H1 (cell line): ENCODE measurements at regions not wholly inside any gene's neighbourhood (a gene's known extent, or its start where the extent isn't known, plus 50 kb on each side); places are given as distances from the start of the nearest gene placed in this dataset.

ENCODE experiments used
- CTCF ChIA-PET: fragments of 300-600 bp; sonication (Branson Sonifier 250); formaldehyde crosslinking; loops from one replicate; lab custom pipeline; 2021; ENCODE audit not compliant: partially characterized antibody; lab: Charles Lee
- POLR2A ChIA-PET: fragments of 300-600 bp; sonication (Branson Sonifier 250); formaldehyde crosslinking; loops from one replicate; lab custom pipeline; 2021; ENCODE audit warnings: inconsistent platforms; ENCODE audit not compliant: partially characterized antibody; lab: Charles Lee
- DNase-seq, 2 experiments: peaks; one replicate each; pipeline versions ENCODE4 v3.0.0 to v3.0.0-alpha.2; 2010 to 2022; ENCODE audit warnings: low spot score in 2 of 2, low read depth in 1 of 2, mixed read lengths in 1 of 2
- FAIRE-seq: peaks from 2 replicates; lab custom pipeline; 2011; peaks lifted over from hg19 to GRCh38; lab: Jason Lieb, UNC
- H2AFZ ChIP-seq: 2 replicates; pipeline ENCODE4 v1.8.1; 2012; ENCODE audit warnings: low read length, inconsistent platforms
- H2AK5ac ChIP-seq: 2 replicates; pipeline ENCODE4 v1.6.1; 2013; ENCODE audit warnings: low read depth, low read length
- H2BK120ac ChIP-seq: replicated peaks from 2 replicates; pipeline ENCODE3; 2013; ENCODE audit warnings: low read depth, low read length, inconsistent platforms
- H2BK12ac ChIP-seq: 2 replicates; pipeline ENCODE4 v1.6.1; 2013; ENCODE audit warnings: low read depth, low read length
- H2BK15ac ChIP-seq: 2 replicates; pipeline ENCODE4 v1.6.1; 2013; ENCODE audit warnings: low read length
- H2BK20ac ChIP-seq: 2 replicates; pipeline ENCODE4 v1.6.1; 2013; ENCODE audit warnings: low read length
- H2BK5ac ChIP-seq: 2 replicates; pipeline ENCODE4 v1.6.1; 2013; ENCODE audit warnings: low read depth, low read length
- H3K14ac ChIP-seq: 2 replicates; pipeline ENCODE4 v1.6.1; 2013; ENCODE audit warnings: inconsistent platforms; ENCODE audit not compliant: insufficient read length
- H3K18ac ChIP-seq: 2 replicates; pipeline ENCODE4 v1.6.1; 2013; ENCODE audit warnings: low read length; ENCODE audit errors: extremely low read depth
- H3K23ac ChIP-seq: 2 replicates; pipeline ENCODE4 v1.6.1; 2013; ENCODE audit warnings: inconsistent platforms; ENCODE audit not compliant: insufficient read length
- H3K23me2 ChIP-seq: 2 replicates; pipeline ENCODE4 v1.6.1; 2013; ENCODE audit warnings: low read depth, low read length
- H3K27ac ChIP-seq: 2 replicates; pipeline ENCODE4 v1.6.1; 2011; ENCODE audit warnings: low read depth, low read length, inconsistent platforms
- H3K27me3 ChIP-seq, 4 experiments: replicated peaks in 1 of 4; 1 replicate in 1 of 4; 2 replicates in 3 of 4; pipeline versions ENCODE4 v1.6.1 to v1.8.1; 2011 to 2013; ENCODE audit warnings: low read length in 3 of 4, mild to moderate bottlenecking in 3 of 4, inconsistent platforms in 2 of 4, mixed read lengths in 2 of 4, moderate library complexity in 1 of 4; ENCODE audit not compliant: control insufficient read depth in 3 of 4, insufficient read depth in 3 of 4; ENCODE audit errors: extremely low read depth in 1 of 4
- H3K36me3 ChIP-seq, 4 experiments: 2 replicates each; pipeline versions ENCODE4 v1.6.1 to v1.8.1; 2011 to 2013; ENCODE audit warnings: mild to moderate bottlenecking in 4 of 4, low read length in 3 of 4, moderate library complexity in 2 of 4, control low read depth in 1 of 4, inconsistent platforms in 1 of 4; ENCODE audit not compliant: insufficient read depth in 4 of 4, control insufficient read depth in 2 of 4
- H3K4ac ChIP-seq: replicated peaks from 2 replicates; pipeline ENCODE3; 2013; ENCODE audit warnings: low read length, low read depth, mixed read lengths, inconsistent platforms; ENCODE audit not compliant: insufficient read length
- H3K4me1 ChIP-seq, 4 experiments: replicated peaks in 1 of 4; 1 replicate in 1 of 4; 2 replicates in 3 of 4; pipeline versions ENCODE4 v1.6.1 to v1.8.1; 2011 to 2013; ENCODE audit warnings: low read length in 3 of 4, inconsistent platforms in 2 of 4, mixed read lengths in 1 of 4; ENCODE audit not compliant: insufficient read depth in 4 of 4, control insufficient read depth in 3 of 4
- H3K4me2 ChIP-seq, 2 experiments: 2 replicates each; pipeline versions ENCODE4 v1.6.1 to v1.8.1; 2011 to 2013; ENCODE audit warnings: low read depth in 2 of 2, low read length in 2 of 2, control low read depth in 1 of 2, inconsistent platforms in 1 of 2, mild to moderate bottlenecking in 1 of 2; ENCODE audit not compliant: insufficient read depth in 1 of 2
- H3K4me3 ChIP-seq, 4 experiments: fragments of 200-600, 300-600 bp in 1 of 4; sonication (generic), shearing (Covaris generic), sonication (Bioruptor Twin) in 1 of 4; 2 replicates each; pipeline versions ENCODE4 v1.5.1 to v1.8.1; 2011 to 2016; ENCODE audit warnings: low read length in 4 of 4, low read depth in 3 of 4, control low read depth in 2 of 4, inconsistent platforms in 2 of 4, mild to moderate bottlenecking in 2 of 4, mixed read lengths in 1 of 4, moderate library complexity in 1 of 4; ENCODE audit not compliant: insufficient read depth in 2 of 4; ENCODE audit errors: extremely low read depth in 1 of 4
- H3K56ac ChIP-seq: replicated peaks from 2 replicates; pipeline ENCODE3; 2013; ENCODE audit warnings: low read depth, mild to moderate bottlenecking, mixed read lengths, low read length, inconsistent platforms; ENCODE audit not compliant: insufficient read length
- H3K79me1 ChIP-seq: 2 replicates; pipeline ENCODE4 v1.6.1; 2013; ENCODE audit warnings: low read depth, low read length, control low read depth
- H3K79me2 ChIP-seq, 2 experiments: 2 replicates each; pipeline versions ENCODE4 v1.6.1 to v1.8.1; 2012 to 2013; ENCODE audit warnings: low read length in 2 of 2, mild to moderate bottlenecking in 2 of 2, inconsistent platforms in 1 of 2; ENCODE audit not compliant: insufficient read depth in 2 of 2, control insufficient read depth in 1 of 2
- H3K9ac ChIP-seq, 4 experiments: replicated peaks in 1 of 4; 1 replicate in 1 of 4; 2 replicates in 3 of 4; pipeline versions ENCODE4 v1.6.1 to v1.8.1; 2011 to 2013; ENCODE audit warnings: low read depth in 3 of 4, low read length in 3 of 4, control low read depth in 2 of 4, mild to moderate bottlenecking in 2 of 4, moderate library complexity in 2 of 4, inconsistent platforms in 1 of 4; ENCODE audit errors: extremely low read depth in 1 of 4
- H3K9me3 ChIP-seq, 2 experiments: 2 replicates each; pipeline versions ENCODE4 v1.6.1 to v1.8.1; 2012 to 2013; ENCODE audit warnings: mild to moderate bottlenecking in 2 of 2, moderate library complexity in 2 of 2, control low read depth in 1 of 2, inconsistent platforms in 1 of 2, low read depth in 1 of 2, low read length in 1 of 2, mixed read lengths in 1 of 2; ENCODE audit not compliant: insufficient read depth in 2 of 2
- H4K20me1 ChIP-seq, 2 experiments: replicated peaks in 1 of 2; 2 replicates each; pipeline versions ENCODE3 to v1.8.1; 2011 to 2013; ENCODE audit warnings: inconsistent platforms in 2 of 2, low read length in 2 of 2, mild to moderate bottlenecking in 1 of 2; ENCODE audit not compliant: insufficient read depth in 2 of 2, control insufficient read depth in 1 of 2
- H4K5ac ChIP-seq: 2 replicates; pipeline ENCODE4 v1.6.1; 2013; ENCODE audit warnings: low read length, low read depth, mixed read lengths, inconsistent platforms; ENCODE audit not compliant: insufficient read length
- H4K8ac ChIP-seq: 2 replicates; pipeline ENCODE4 v1.8.0; 2013; ENCODE audit warnings: mild to moderate bottlenecking, moderate library complexity, low read length, inconsistent platforms; ENCODE audit not compliant: insufficient read depth; ENCODE audit errors: extremely low read depth
- H4K91ac ChIP-seq: replicated peaks from 2 replicates; pipeline ENCODE3; 2013; ENCODE audit warnings: low read length, mixed read lengths, inconsistent platforms; ENCODE audit not compliant: insufficient read length
- BRCA1 ChIP-seq: IDR thresholded peaks from 2 replicates; pipeline ENCODE4 v1.6.1; 2012; ENCODE audit warnings: low read depth, low read length, improper control_type of control experiment
- SIRT6 ChIP-seq: IDR thresholded peaks from one replicate; pipeline ENCODE4 v1.7.1; 2012; ENCODE audit warnings: low read length, inconsistent platforms
- TAF7 ChIP-seq: optimal IDR thresholded peaks from 2 replicates; pipeline ENCODE3; 2011; ENCODE audit warnings: low read depth, mild to moderate bottlenecking, inconsistent platforms, low read length, moderate library complexity, borderline replicate concordance
- WGBS, 2 experiments: shearing (Covaris generic) in 1 of 2; methylation state at CpG; one replicate each; pipeline versions ENCODE4 v1.1.6 to v1.1.7; 2013 to 2015; ENCODE audit warnings: low lambda C conversion rate in 2 of 2, mixed read lengths in 2 of 2, inconsistent platforms in 1 of 2, low coverage in 1 of 2, missing lambda C conversion rate in 1 of 2; ENCODE audit not compliant: insufficient replicate concordance in 2 of 2, insufficient coverage in 1 of 2, insufficient read length in 1 of 2; ENCODE audit errors: extremely low coverage in 1 of 2, missing lambda C conversion rate in 1 of 2; 5-methylcytosine and 5-hydroxymethylcytosine counted together

DNA sequence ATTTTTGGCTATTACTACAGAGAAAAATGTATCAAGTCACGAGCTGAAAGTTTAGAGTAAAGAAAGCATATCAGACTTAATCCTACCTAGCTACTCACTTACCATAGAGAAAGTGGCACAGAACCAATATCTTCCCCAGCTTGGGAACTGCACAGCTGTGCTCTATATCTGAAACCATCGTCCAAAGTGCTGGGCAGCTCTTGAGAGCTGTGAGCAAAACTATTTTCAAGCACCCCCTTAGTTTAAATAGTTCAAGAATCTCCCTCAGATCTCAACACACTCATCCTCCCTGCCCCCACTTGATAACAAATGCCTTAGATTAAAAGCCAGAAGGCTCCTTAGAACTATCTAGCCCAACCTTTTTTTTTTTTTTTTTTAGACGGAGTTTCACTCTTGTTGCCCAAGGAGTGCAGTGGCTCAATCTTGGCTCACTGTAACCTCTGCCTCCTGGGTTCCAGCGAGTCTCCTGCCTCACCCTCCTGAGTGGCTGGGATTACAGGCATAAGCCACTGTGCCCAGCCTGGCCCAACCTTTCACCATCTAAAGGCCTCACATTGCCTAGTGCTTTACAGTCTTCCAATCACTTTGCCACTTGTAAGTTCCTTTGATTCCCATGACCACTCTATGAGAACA, 94.2 kb upstream of the APC start:
- DNase-seq: no peak
- POLR2A ChIA-PET: no interaction called here
- Histone ChIP-seq H4K91ac (no peak overlapping the region), H3K79me2 (no peaks in the 10 kb centered on the region), H3K36me3 (no peaks in the 10 kb centered on the region), H3K9me3 (no peaks in the 10 kb centered on the region), H3K4me2 (no peak overlapping the region), H4K5ac (no peak overlapping the region), H3K27me3 (peaks cover 0 to 1% (median 0%) of the 10 kb centered on the region in 4 experiments; a peak in 1 of 7 replicates), H3K56ac (no peak overlapping the region), H2BK120ac (no peak overlapping the region), H3K27ac (no peak overlapping the region), H2BK15ac (no peak overlapping the region), H3K4me3 (no peak overlapping the region), H3K79me1 (no peaks in the 10 kb centered on the region), H3K9ac (no peak overlapping the region), H3K23me2 (no peaks in the 10 kb centered on the region), H4K20me1 (no peaks in the 10 kb centered on the region), H2BK5ac (no peak overlapping the region), H2BK12ac (no peak overlapping the region), H3K23ac (no peak overlapping the region), H3K18ac (no peak overlapping the region), H3K14ac (no peak overlapping the region), H3K4ac (no peak overlapping the region), H3K4me1 (no peaks in the 10 kb centered on the region; a peak in 1 of 7 replicates), H2AFZ (no peak overlapping the region), H2BK20ac (no peak overlapping the region), H4K8ac (no peak overlapping the region), H2AK5ac (no peak overlapping the region)
- WGBS, 2 experiments: 82% methylated on average over 3 of the region's 4 CpGs; no CpG with 5 or more reads in 1 of the 2 experiments
- FAIRE-seq: no peak
- CTCF ChIA-PET: interaction anchor here (1.0 to 1.6 kb wide), 3 partner anchors 15 to 81 kb away, joined by 3 to 5 read pairs (median 3); no protein-coding TSS in a partner anchor
- TF ChIP-seq SIRT6 (no peak), BRCA1 (no peak), TAF7 (no peak)
